NCI-H2107 treated with DMSO at 0.1 percent for 48 hours (cell line): ENCODE measurements at regions not wholly inside any gene's neighbourhood (a gene's known extent, or its start where the extent isn't known, plus 50 kb on each side); places are given as distances from the start of the nearest gene placed in this dataset.
"Not testable (repeated sequence)": the region's sequence is repeated elsewhere in the genome, so short reads cannot be mapped to it uniquely, and the experiment has no call there.

ENCODE experiments used
- DNase-seq: peaks from one replicate; lab custom pipeline; 2025; ENCODE audit not compliant: unreplicated experiment; lab: John Stamatoyannopoulos, UW

- no peak for DNase-seq
Observed at GRCh38 chr13:105902396-105902795, 633.1 kb downstream of the EFNB2 start.

GRCh38 chr13:105897575-105897974, 637.9 kb downstream of the EFNB2 start:
- no peak for DNase-seq

- no peak for DNase-seq
Observed at GRCh38 chr13:105894697-105895096, 640.8 kb downstream of the EFNB2 start.

- DNase-seq: no peak
Observed at GRCh38 chr13:105890509-105890908, 645.0 kb downstream of the EFNB2 start.

GRCh38 chr13:105878119-105878700, 657.3 kb downstream of the EFNB2 start:
- DNase-seq: no peak

GRCh38 chr13:105874814-105875213, 660.6 kb downstream of the EFNB2 start:
- DNase-seq: no peak

- DNase-seq: no peak
Observed at GRCh38 chr13:105871768-105872167, 663.7 kb downstream of the EFNB2 start.

- DNase-seq: no peak
Observed at GRCh38 chr13:105871326-105871725, 664.1 kb downstream of the EFNB2 start.

GRCh38 chr13:105863300-105863920, 672.1 kb downstream of the EFNB2 start:
- no peak for DNase-seq

- DNase-seq: no peak
Observed at GRCh38 chr13:105848494-105848893, 687.0 kb downstream of the EFNB2 start.

- DNase-seq: no peak
Observed at GRCh38 chr13:105847527-105848291, 687.8 kb downstream of the EFNB2 start.

GRCh38 chr13:105846923-105847322, 688.5 kb downstream of the EFNB2 start:
- DNase-seq: no peak

GRCh38 chr13:105841286-105841685, 694.2 kb downstream of the EFNB2 start:
- DNase-seq: no peak

- DNase-seq: no peak
Observed at GRCh38 chr13:105838231-105838630, 697.2 kb downstream of the EFNB2 start.

- not testable (repeated sequence) for DNase-seq
Observed at GRCh38 chr13:105837295-105837694, 698.2 kb downstream of the EFNB2 start.

GRCh38 chr13:105830821-105831220, 704.6 kb downstream of the EFNB2 start:
- no peak for DNase-seq

GRCh38 chr13:105827111-105827809, 708.2 kb downstream of the EFNB2 start:
- DNase-seq: no peak

GRCh38 chr13:105825071-105825470, 710.4 kb downstream of the EFNB2 start:
- no peak for DNase-seq

- DNase-seq: no peak
Observed at GRCh38 chr13:105821337-105821736, 714.1 kb downstream of the EFNB2 start.

- no peak for DNase-seq
Observed at GRCh38 chr13:105820415-105820814, 715.0 kb downstream of the EFNB2 start.

GRCh38 chr13:105817498-105817897, 718.0 kb downstream of the EFNB2 start:
- no peak for DNase-seq

GRCh38 chr13:105816994-105817393, 718.5 kb downstream of the EFNB2 start:
- no peak for DNase-seq
